Prostate gland (tissue), 2 donors: ENCODE measurements at regions not wholly inside any gene's neighbourhood (a gene's known extent, or its start where the extent isn't known, plus 50 kb on each side); places are given as distances from the start of the nearest gene placed in this dataset.

Source experiments
- DNase-seq: peaks from one replicate; pipeline ENCODE4 v3.0.0-alpha.2; 2019; ENCODE audit warnings: low spot score
- H3K27ac ChIP-seq, 2 donors: fragments of 200-600 bp; sonication (generic); 2 replicates each; pipeline ENCODE4 v1.5.1; 2017 to 2019
- H3K27me3 ChIP-seq: fragments of 200-600 bp; sonication (generic); replicated peaks from 2 replicates; pipeline ENCODE4 v1.5.1; 2019; ENCODE audit not compliant: insufficient read depth
- H3K36me3 ChIP-seq, 2 donors: fragments of 200-600 bp; sonication (generic); 1 replicate in 1 of 2; 2 replicates in 1 of 2; pipeline versions ENCODE4 v1.5.1 to v1.8.1; 2017 to 2019
- H3K4me1 ChIP-seq: fragments of 200-600 bp; sonication (generic); replicated peaks from 2 replicates; pipeline ENCODE4 v1.5.1; 2019
- H3K4me3 ChIP-seq, 2 donors: fragments of 200-600 bp; sonication (generic); 2 replicates each; pipeline ENCODE4 v1.5.1; 2017 to 2019
- H3K9me3 ChIP-seq: fragments of 200-600 bp; sonication (generic); 2 replicates; pipeline ENCODE4 v1.5.1; 2017
- CTCF ChIP-seq, 4 experiments: fragments of 200-600 bp in 2 of 4; fragments of 450-650 bp in 2 of 4; sonication (generic) in 2 of 4; IDR thresholded peaks; 1 replicate in 3 of 4; 2 replicates in 1 of 4; pipeline ENCODE4 v1.5.1; 2016 to 2019; ENCODE audit warnings: antibody characterized with exemption in 4 of 4, mild to moderate bottlenecking in 2 of 4, moderate library complexity in 2 of 4
- POLR2A ChIP-seq: fragments of 450-650 bp; IDR thresholded peaks from one replicate; pipeline ENCODE4 v1.6.1; 2016; ENCODE audit warnings: antibody characterized with exemption, mild to moderate bottlenecking
- POLR2AphosphoS5 ChIP-seq: sonication (generic); formaldehyde crosslinking; IDR thresholded peaks from one replicate; pipeline ENCODE4 v1.6.1; 2017; ENCODE audit warnings: antibody characterized with exemption
- WGBS: methylation state at CpG from one replicate; pipeline ENCODE4 v1.1.5; 2018; 5-methylcytosine and 5-hydroxymethylcytosine counted together
- intact Hi-C: fragments of 100-400 bp; cut with DNase I; formaldehyde crosslinking; loops from one replicate; pipeline ENCODE4 v1.14.2; 2022

DNA sequence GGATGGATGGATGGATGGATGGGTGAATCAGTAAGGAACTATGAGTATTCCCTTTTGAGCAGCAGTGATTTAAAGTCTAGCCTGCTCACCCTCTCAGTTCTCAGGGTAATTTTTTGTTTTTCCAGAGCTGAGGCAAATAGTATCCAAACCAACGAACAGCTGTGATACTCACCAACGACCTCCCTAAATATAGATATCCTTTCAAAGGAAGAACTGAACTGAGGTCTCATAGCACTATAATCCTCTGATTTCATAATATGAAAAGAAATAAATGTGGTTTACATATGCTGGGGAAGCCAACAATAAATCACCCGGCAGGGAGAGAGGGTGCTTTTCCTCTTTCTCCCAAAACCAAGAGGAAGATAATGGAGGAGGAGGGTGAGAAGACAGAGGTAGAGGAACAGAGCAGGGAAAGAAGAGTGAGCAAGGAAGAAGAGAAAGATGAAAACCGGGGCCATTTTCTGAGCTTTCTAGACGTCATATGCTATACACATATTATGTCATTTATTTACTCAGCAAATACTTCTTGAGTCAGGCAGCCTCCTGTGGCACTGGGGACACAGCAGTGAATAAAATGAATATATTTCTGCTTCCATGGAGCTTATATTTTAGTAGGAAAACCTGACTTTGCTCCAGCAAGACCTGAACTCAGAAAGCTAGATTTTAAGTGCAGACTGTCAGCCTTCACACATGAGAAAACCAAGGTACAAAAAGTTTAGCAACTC is 710.7 kb upstream of the TBX3 start:
- Histone ChIP-seq H3K27me3 (no peaks in the 10 kb centered on the region), H3K36me3 (no peaks in the 10 kb centered on the region), H3K27ac (no peak overlapping the region), H3K4me3 (no peak overlapping the region), H3K4me1 (no peaks in the 10 kb centered on the region), H3K9me3 (no peaks in the 10 kb centered on the region)
- TF ChIP-seq POLR2AphosphoS5 (no peak), CTCF (IDR thresholded peaks at IDR 0.05) (no peak), POLR2A (no peak)
- no peak for DNase-seq
- 35% methylated on average over 5 of the region's 5 CpGs for WGBS
- intact Hi-C loops: no loop called here

DNA sequence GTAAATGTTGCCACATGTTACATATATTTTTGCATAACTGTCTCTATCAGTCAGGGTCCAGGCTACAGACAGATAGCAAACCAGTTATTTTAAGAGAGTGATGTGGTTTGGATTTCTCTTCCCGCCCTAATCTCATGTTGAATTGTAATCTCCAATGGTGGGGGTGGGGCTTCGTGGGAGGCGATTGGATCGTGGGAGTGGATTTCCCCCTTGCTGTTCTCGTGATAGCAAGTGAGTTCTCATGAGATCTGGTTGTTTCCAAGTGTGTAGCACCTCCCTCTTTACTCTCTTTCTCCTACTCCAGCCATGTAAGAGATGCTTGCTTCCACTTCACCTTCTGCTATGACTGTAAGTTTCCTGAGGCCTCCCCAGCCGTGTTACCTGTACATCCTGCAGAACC is 704.2 kb upstream of the TBX3 start:
- no peak for DNase-seq
- no peaks in the 10 kb centered on the region for H3K9me3 ChIP-seq
- no peak overlapping the region for H3K27ac ChIP-seq
- WGBS: 84% methylated on average over 6 of the region's 6 CpGs
- intact Hi-C loops: no loop called here
- H3K4me3 ChIP-seq: no peak overlapping the region
- TF ChIP-seq CTCF (IDR thresholded peaks at IDR 0.05): no peak
- TF ChIP-seq POLR2AphosphoS5: no peak
- no peak for TF ChIP-seq POLR2A
- no peaks in the 10 kb centered on the region for H3K36me3 ChIP-seq
- H3K27me3 ChIP-seq: no peaks in the 10 kb centered on the region
- H3K4me1 ChIP-seq: no peaks in the 10 kb centered on the region

GRCh38 chr12:115387467-115387901 is 703.5 kb upstream of the TBX3 start:
- TF ChIP-seq POLR2A (no peak), POLR2AphosphoS5 (no peak), CTCF (IDR thresholded peaks at IDR 0.05) (no peak)
- no peaks in the 10 kb centered on the region for H3K9me3 ChIP-seq
- intact Hi-C loops: no loop called here
- no peaks in the 10 kb centered on the region for H3K27me3 ChIP-seq
- no peak for DNase-seq
- H3K4me1 ChIP-seq: no peaks in the 10 kb centered on the region
- H3K27ac ChIP-seq: no peak overlapping the region
- no peak overlapping the region for H3K4me3 ChIP-seq
- 76% methylated on average over 5 of the region's 5 CpGs for WGBS
- no peaks in the 10 kb centered on the region for H3K36me3 ChIP-seq

- Histone ChIP-seq H3K27ac (no peak overlapping the region), H3K36me3 (no peaks in the 10 kb centered on the region), H3K4me3 (no peak overlapping the region), H3K9me3 (no peaks in the 10 kb centered on the region), H3K27me3 (no peaks in the 10 kb centered on the region), H3K4me1 (no peaks in the 10 kb centered on the region)
- DNase-seq: no peak
- intact Hi-C loops: no loop called here
- 91% methylated on average over 6 of the region's 6 CpGs for WGBS
- TF ChIP-seq CTCF (IDR thresholded peaks at IDR 0.05) (no peak), POLR2A (no peak), POLR2AphosphoS5 (no peak)
Observed at GRCh38 chr12:115386946-115387345, 703.0 kb upstream of the TBX3 start.

- DNase-seq: no peak
- Histone ChIP-seq H3K9me3 (no peaks in the 10 kb centered on the region), H3K27ac (no peak overlapping the region), H3K27me3 (no peaks in the 10 kb centered on the region), H3K36me3 (no peaks in the 10 kb centered on the region), H3K4me3 (no peak overlapping the region), H3K4me1 (no peaks in the 10 kb centered on the region)
- 62% methylated on average over 4 of the region's 4 CpGs for WGBS
- intact Hi-C loops: no loop called here
- no peak for TF ChIP-seq POLR2A
- TF ChIP-seq POLR2AphosphoS5: no peak
- TF ChIP-seq CTCF (IDR thresholded peaks at IDR 0.05): no peak
Observed at GRCh38 chr12:115385141-115385540, 701.2 kb upstream of the TBX3 start.
